HuH-7.5 (cell line): ENCODE measurements at regions not wholly inside any gene's neighbourhood (a gene's known extent, or its start where the extent isn't known, plus 50 kb on each side); places are given as distances from the start of the nearest gene placed in this dataset.
"Not testable (repeated sequence)": the region's sequence is repeated elsewhere in the genome, so short reads cannot be mapped to it uniquely, and the experiment has no call there.

Experiments
- DNase-seq: peaks from one replicate; pipeline ENCODE4 v3.0.0; 2011; ENCODE audit warnings: low spot score

GRCh38 chr18:26650310-26651268 lies 102.2 kb upstream of the KCTD1 start:
- no peak for DNase-seq

- DNase-seq = no peak
Observed at GRCh38 chr18:26649193-26649543, 100.8 kb upstream of the KCTD1 start.

GRCh38 chr18:26648509-26649192 lies 100.3 kb upstream of the KCTD1 start:
- no peak for DNase-seq

- no peak for DNase-seq
Observed at GRCh38 chr18:26646901-26647300, 98.5 kb upstream of the KCTD1 start.

- DNase-seq = no peak
Observed at GRCh38 chr18:26642440-26643348, 94.3 kb upstream of the KCTD1 start.

- DNase-seq = no peak
Observed at GRCh38 chr18:26640541-26640940, 92.2 kb upstream of the KCTD1 start.

- DNase-seq = no peak
Observed at GRCh38 chr18:26639149-26639548, 90.8 kb upstream of the KCTD1 start.

GRCh38 chr18:26637983-26638382 lies 89.6 kb upstream of the KCTD1 start:
- DNase-seq = no peak

GRCh38 chr18:26637324-26637723 lies 89.0 kb upstream of the KCTD1 start:
- DNase-seq = no peak

GRCh38 chr18:26635466-26635865 lies 87.1 kb upstream of the KCTD1 start:
- DNase-seq = no peak

GRCh38 chr18:26634631-26635030 lies 86.3 kb upstream of the KCTD1 start:
- no peak for DNase-seq

GRCh38 chr18:26631135-26631534 lies 82.8 kb upstream of the KCTD1 start:
- no peak for DNase-seq

- no peak for DNase-seq
Observed at GRCh38 chr18:26630596-26630995, 82.2 kb upstream of the KCTD1 start.

GRCh38 chr18:26628017-26628416 lies 79.7 kb upstream of the KCTD1 start:
- DNase-seq = no peak

- no peak for DNase-seq
Observed at GRCh38 chr18:26624443-26624842, 76.1 kb upstream of the KCTD1 start.

GRCh38 chr18:26623314-26623713 lies 75.0 kb upstream of the KCTD1 start:
- not testable (repeated sequence) for DNase-seq

- DNase-seq = peak; percentile 39
Observed at GRCh38 chr18:26621161-26622026, 73.0 kb upstream of the KCTD1 start.

- DNase-seq = no peak
Observed at GRCh38 chr18:26619350-26619749, 71.0 kb upstream of the KCTD1 start.

- DNase-seq = no peak
Observed at GRCh38 chr18:26618135-26618534, 69.8 kb upstream of the KCTD1 start.

GRCh38 chr18:26617151-26617554 lies 68.8 kb upstream of the KCTD1 start:
- DNase-seq = no peak

- no peak for DNase-seq
Observed at GRCh38 chr18:26614374-26614773, 66.0 kb upstream of the KCTD1 start.
